ENCODE measurements at regions not wholly inside any gene's neighbourhood (a gene's known extent, or its start where the extent isn't known, plus 50 kb on each side); places are given as distances from the start of the nearest gene placed in this dataset.

- TF ChIP-seq POLR2AphosphoS5 (IDR thresholded peaks at IDR 0.05; ENCODE audit: low read depth, low read length), result no peak
- no peak for TF ChIP-seq SIN3A (IDR thresholded peaks at IDR 0.05; ENCODE audit: borderline replicate concordance, insufficient read depth, low read length)
- TF ChIP-seq REST (IDR thresholded peaks at IDR 0.05; ENCODE audit: insufficient read depth in 1 of 2, low read depth in 2 of 2, low read length in 2 of 2), result no peak
- no peak for TF ChIP-seq FOXP2 (optimal IDR thresholded peaks at IDR 0.05; ENCODE audit: borderline replicate concordance, extremely low read depth, extremely low read length, insufficient read depth)
Measured at GRCh38 chr9:135404451-135405144, 75.0 kb upstream of the PPP1R26 start.
